ENCODE measurements at regions not wholly inside any gene's neighbourhood (a gene's known extent, or its start where the extent isn't known, plus 50 kb on each side); places are given as distances from the start of the nearest gene placed in this dataset.

DNA sequence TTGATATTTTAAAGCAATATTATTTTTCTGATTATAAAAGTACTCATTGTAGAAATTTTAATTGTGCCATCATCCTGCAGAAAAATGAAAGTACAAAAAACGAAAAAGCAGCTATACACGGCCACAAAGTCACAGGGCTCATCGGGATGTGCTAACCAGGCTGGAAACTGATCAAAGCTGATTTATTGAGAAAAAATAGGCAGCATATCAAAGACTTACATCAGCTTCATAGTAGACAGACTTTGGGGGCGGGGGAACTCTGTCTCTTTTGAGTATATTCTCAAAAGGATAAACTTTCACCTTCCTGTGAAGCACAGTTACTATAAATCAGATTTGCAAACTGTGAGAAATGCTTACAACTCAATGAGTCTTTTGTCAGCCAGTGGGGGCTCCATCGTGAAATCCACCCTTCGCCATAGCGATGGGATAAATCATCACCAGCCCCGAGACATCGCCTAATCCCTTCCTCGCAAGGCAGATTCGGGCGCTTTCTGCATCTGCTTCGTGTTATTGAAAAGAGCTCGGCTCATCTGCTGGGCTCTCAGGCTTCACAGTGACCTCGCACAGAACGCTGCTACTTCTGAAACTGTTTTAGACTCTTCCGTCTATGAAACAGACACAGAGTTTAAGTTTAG lies 69.2 kb upstream of the ERG start:
- Histone ChIP-seq H3K27me3 (ENCODE audit: insufficient read depth, poor library complexity, severe bottlenecking) (no peaks in the 10 kb centered on the region), H3K27ac (replicated peaks) (no peak overlapping the region), H3K4me3 (replicated peaks; ENCODE audit: insufficient read depth, low read length) (no peak overlapping the region)
- DNase-seq (ENCODE audit: low read depth in 1 of 2, low spot score in 1 of 2), result no peak
- TF ChIP-seq, protein P1, sequence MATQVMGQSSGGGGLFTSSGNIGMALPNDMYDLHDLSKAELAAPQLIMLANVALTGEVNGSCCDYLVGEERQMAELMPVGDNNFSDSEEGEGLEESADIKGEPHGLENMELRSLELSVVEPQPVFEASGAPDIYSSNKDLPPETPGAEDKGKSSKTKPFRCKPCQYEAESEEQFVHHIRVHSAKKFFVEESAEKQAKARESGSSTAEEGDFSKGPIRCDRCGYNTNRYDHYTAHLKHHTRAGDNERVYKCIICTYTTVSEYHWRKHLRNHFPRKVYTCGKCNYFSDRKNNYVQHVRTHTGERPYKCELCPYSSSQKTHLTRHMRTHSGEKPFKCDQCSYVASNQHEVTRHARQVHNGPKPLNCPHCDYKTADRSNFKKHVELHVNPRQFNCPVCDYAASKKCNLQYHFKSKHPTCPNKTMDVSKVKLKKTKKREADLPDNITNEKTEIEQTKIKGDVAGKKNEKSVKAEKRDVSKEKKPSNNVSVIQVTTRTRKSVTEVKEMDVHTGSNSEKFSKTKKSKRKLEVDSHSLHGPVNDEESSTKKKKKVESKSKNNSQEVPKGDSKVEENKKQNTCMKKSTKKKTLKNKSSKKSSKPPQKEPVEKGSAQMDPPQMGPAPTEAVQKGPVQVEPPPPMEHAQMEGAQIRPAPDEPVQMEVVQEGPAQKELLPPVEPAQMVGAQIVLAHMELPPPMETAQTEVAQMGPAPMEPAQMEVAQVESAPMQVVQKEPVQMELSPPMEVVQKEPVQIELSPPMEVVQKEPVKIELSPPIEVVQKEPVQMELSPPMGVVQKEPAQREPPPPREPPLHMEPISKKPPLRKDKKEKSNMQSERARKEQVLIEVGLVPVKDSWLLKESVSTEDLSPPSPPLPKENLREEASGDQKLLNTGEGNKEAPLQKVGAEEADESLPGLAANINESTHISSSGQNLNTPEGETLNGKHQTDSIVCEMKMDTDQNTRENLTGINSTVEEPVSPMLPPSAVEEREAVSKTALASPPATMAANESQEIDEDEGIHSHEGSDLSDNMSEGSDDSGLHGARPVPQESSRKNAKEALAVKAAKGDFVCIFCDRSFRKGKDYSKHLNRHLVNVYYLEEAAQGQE (IDR thresholded peaks at IDR 0.05; ENCODE audit: insufficient replicate concordance, low read depth), result no peak
- TF ChIP-seq GABPA (IDR thresholded peaks at IDR 0.05; ENCODE audit: low read depth) (no peak), POLR2AphosphoS5 (IDR thresholded peaks at IDR 0.05; ENCODE audit: low read depth) (no peak), SPI1 (IDR thresholded peaks at IDR 0.05; ENCODE audit: borderline replicate concordance, low read depth) (no peak)
- TF ChIP-seq, protein P2, sequence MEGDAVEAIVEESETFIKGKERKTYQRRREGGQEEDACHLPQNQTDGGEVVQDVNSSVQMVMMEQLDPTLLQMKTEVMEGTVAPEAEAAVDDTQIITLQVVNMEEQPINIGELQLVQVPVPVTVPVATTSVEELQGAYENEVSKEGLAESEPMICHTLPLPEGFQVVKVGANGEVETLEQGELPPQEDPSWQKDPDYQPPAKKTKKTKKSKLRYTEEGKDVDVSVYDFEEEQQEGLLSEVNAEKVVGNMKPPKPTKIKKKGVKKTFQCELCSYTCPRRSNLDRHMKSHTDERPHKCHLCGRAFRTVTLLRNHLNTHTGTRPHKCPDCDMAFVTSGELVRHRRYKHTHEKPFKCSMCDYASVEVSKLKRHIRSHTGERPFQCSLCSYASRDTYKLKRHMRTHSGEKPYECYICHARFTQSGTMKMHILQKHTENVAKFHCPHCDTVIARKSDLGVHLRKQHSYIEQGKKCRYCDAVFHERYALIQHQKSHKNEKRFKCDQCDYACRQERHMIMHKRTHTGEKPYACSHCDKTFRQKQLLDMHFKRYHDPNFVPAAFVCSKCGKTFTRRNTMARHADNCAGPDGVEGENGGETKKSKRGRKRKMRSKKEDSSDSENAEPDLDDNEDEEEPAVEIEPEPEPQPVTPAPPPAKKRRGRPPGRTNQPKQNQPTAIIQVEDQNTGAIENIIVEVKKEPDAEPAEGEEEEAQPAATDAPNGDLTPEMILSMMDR (IDR thresholded peaks at IDR 0.05; ENCODE audit: insufficient read depth, low read length), result no peak

DNA sequence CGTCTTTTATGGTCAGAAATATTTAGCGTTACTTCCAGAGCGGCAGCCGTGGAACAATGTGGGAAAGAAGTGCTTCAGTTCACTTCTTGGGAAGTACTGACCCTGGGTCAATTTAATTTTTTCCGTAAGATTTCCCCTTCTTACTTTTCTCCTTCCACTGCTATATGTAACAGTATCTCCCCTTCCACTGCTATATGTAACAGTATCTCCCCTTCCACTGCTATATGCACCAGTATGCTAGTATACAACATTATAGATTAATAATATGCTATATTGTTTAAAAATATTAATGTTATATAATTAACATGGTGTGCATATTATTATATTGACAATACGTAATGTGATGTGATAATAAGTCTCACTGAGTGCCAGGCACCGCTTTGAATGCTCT lies 69.7 kb upstream of the ERG start:
- Histone ChIP-seq H3K4me3 (replicated peaks; ENCODE audit: insufficient read depth, low read length) (no peak overlapping the region), H3K27me3 (ENCODE audit: insufficient read depth, poor library complexity, severe bottlenecking) (no peaks in the 10 kb centered on the region), H3K27ac (replicated peaks) (no peak overlapping the region)
- TF ChIP-seq, protein P2 (IDR thresholded peaks at IDR 0.05; ENCODE audit: insufficient read depth, low read length), result no peak
- TF ChIP-seq GABPA (IDR thresholded peaks at IDR 0.05; ENCODE audit: low read depth), result no peak
- no peak for TF ChIP-seq SPI1 (IDR thresholded peaks at IDR 0.05; ENCODE audit: borderline replicate concordance, low read depth)
- TF ChIP-seq, protein P1 (IDR thresholded peaks at IDR 0.05; ENCODE audit: insufficient replicate concordance, low read depth), result no peak
- no peak for TF ChIP-seq POLR2AphosphoS5 (IDR thresholded peaks at IDR 0.05; ENCODE audit: low read depth)
- no peak for DNase-seq (ENCODE audit: low read depth in 1 of 2, low spot score in 1 of 2)

DNA sequence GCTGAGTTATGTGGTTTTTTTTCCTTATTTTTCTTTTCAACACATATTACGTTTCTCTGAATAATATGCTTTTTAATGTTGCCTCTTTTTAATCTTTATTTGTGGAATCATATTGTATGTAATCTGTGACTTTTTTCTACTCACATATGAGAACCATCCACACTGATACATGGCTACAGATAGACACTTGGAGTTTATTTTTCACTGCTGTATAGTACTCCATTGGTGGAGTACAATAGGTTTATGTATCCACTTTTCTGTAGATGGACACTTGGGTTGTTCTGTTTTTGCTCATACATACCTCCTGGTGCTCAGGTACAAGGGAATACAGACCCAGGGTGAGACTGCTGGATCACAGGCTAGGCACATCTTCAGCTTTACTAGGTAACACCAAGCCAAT lies 71.5 kb upstream of the ERG start:
- no peak for DNase-seq (ENCODE audit: low read depth in 1 of 2, low spot score in 1 of 2)
- TF ChIP-seq SPI1 (IDR thresholded peaks at IDR 0.05; ENCODE audit: borderline replicate concordance, low read depth), result no peak
- TF ChIP-seq, protein P1 (IDR thresholded peaks at IDR 0.05; ENCODE audit: insufficient replicate concordance, low read depth), result no peak
- TF ChIP-seq GABPA (IDR thresholded peaks at IDR 0.05; ENCODE audit: low read depth), result no peak
- no peak for TF ChIP-seq POLR2AphosphoS5 (IDR thresholded peaks at IDR 0.05; ENCODE audit: low read depth)
- TF ChIP-seq, protein P2 (IDR thresholded peaks at IDR 0.05; ENCODE audit: insufficient read depth, low read length), result no peak
- Histone ChIP-seq H3K4me3 (replicated peaks; ENCODE audit: insufficient read depth, low read length) (no peak overlapping the region), H3K27me3 (ENCODE audit: insufficient read depth, poor library complexity, severe bottlenecking) (no peaks in the 10 kb centered on the region), H3K27ac (replicated peaks) (no peak overlapping the region)
